Esophagus mucosa (tissue), 1 donor: ENCODE measurements at regions not wholly inside any gene's neighbourhood (a gene's known extent, or its start where the extent isn't known, plus 50 kb on each side); places are given as distances from the start of the nearest gene placed in this dataset.
A peak's percentile ranks its signal among the peaks of the same experiment; 100 is the strongest.

Source experiments
- ATAC-seq: fragments of 200-7000 bp; cut with Tn5 transposase; one replicate; pipeline ENCODE4 v1.9.1; 2020
- donor health status: DM: yes; HTN: yes; CAD: no.

DNA sequence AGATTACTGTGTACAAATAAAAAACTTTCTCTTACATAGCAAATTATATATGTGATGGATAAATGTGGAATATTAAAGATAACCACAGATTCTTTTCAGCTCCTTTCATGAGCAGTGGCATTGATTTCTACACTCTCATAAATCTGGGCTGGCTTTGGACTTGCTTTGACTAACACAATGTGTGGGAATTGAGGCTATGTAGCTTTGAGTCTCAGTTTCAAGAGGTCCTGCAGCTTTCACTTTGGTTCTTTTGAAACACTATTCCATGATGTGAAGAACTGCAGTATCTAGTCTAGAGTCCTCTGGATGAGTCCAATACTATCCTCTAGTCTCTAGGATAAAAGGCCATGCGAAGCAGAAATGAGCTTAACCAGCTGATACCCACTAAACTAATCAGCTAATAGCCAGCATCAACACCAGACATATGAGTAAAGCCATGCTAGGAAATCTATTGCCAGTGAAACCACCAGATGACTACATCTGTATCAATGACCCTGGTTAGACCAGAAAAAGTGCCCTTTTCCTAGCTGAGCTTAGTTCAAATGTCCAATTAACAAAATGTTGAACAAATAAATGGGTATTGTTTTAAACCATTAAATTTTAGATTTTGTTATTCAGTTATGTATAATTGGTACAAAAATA is 274.9 kb upstream of the ZPLD1 start:
- ATAC-seq: no peak

DNA sequence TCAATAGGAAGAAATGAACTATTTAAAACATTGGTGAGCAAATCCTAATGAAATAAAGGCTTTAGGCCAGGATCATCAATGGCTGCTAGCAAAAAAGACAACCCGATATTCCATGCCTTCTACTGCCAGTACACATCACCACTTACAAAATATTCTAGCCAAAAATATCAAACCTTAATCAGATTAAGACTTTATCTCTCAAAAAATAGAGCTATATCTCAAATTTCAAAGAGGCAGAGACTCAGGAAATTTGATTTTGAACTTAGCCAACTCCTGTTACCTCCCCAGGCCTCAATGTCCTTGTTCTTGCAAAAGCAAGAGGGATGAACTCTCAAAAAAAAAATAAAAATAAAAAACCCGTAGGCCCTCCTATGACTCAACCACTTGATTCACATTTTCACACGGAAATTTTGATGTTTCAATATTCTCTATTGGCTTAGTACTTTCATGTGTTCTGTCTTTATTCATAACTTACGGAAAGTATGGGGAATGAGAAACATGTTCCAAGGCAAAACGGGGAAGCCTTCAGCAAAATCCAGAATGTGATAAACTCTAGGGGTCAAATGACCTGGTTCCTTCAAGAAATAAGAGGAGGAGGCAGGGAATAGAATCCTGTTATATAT is 273.3 kb upstream of the ZPLD1 start:
- ATAC-seq: no peak

DNA sequence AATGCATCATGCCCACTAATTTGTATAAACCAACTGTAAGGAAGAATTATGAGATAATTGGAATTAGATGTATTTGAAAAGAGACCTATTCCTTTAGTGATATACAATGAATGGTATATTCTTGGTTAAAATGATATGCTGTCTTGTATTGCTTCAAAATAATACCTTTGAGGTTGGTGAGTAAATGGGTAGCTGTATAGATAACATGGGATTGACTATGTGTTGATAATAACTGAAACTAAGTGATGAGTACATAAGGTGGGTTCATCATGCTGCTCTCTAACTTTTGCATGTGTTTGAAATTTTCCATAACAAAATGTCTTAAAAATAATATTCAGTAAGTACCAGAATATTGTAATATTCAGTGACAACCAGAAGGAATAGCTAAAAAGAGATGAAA is 272.6 kb upstream of the ZPLD1 start:
- ATAC-seq: no peak

DNA sequence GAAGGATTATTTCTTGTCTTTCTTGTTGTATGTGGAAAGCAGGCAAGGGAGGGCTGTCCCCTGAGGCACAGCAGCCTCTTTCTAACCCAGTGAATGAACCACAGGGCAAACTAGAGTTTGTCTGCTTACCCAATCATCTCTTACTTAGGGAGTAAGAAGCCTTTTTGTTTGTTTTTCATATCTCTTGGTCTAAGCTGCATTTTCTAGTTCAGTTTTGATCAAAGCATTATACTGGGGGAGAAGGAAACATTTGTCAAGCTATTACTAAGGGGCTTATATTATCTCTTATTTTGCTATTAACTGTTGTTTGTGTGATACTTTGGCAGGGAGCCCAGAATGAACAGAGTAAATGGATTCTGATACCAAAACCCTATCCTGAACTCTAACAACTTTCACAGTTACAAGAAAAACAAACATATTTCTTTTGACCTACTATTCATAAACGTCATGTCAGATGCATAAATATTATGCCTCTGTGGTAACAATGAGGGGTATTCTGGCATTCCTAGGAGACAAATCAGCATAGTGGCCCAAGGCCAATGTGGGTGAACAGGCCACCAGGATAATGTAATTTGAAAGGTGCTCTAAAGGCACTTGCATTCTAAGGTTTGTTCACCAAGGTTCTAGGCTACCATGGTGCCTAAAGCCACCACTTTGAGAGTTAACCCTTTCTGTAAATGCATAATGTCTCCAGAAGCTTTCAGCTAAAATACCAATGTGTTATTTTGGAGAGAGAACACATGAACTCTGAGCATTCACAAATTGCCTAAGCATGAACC is 271.6 kb upstream of the ZPLD1 start:
- peak; percentile 64 for ATAC-seq

DNA sequence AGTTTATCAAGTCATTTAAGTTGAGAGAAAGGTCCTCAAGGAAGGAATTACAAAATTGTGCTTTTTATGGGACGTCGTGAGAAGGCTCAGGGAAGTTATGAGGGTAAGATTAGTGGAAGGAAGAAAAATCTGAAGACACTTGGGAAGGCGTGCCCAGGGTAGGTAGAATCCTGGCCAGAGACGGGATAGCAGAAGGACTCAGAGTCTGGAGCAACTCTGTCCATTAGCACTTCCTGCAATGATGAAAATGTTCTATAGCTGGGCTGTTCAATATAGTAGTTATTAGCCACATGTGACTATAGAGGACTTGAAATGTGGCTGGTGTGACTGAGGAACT is 271.0 kb upstream of the ZPLD1 start:
- ATAC-seq: peak; percentile 26

DNA sequence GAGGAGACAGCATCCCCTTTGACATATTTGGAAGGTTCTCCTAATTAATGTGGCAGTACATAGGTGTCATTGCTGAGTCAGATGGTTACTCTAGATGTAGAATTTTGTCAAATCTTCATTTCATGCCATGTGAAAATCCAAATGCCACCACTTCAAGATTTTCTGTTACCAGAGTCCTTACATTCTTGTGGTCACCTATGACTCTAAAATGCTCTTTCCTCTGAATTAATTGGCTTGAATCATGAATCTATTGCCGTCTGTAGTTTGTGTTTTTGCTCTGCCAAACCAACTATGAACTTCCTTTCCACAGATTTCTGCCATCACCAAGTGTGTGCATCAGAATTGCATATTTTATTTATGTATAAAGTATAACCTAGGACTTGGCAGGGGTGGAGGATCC is 269.4 kb upstream of the ZPLD1 start:
- no peak for ATAC-seq

DNA sequence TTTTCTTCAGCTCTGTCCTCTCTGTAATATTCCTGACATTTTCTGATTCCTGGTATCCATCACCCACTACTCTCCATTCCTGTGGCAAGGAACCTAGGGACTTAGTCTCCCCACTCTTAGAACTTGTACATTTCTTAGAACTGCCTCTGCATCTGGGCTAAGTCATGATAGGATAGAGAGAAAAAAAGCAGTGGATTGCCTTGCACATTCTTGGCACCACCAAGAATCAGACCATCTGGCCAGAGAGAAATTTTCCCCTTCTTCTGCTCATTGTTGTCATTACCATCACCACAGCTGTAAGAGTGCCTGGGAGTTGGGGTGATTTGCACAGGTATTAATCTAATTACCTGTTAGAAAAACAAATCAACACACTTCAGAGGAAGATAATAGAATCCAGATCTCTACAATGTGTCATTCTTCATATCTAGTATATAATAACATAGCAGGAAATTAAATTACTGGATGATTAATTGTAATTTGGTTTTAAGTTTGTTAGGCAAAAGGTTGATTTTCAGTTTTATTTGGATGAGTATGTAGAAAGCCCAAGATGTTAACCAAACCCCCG is 264.8 kb upstream of the ZPLD1 start:
- no peak for ATAC-seq

DNA sequence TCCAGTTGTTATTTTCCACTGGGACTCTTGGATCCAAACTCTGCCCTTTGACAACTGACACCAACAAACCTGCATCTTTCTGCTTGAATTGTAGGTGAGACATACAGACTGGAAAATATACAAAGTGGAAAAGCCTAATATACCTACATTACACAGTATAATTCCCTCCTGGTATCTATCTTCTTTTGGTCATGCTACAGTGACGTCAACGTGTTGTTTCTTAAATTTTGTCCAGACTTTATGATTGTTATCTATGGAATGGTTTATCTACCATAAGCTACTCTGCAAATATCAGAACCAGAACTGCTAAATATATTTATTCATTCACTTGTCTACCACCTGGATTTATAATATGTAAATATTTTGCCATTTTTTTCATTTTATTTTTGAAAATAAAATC is 264.3 kb upstream of the ZPLD1 start:
- ATAC-seq: no peak

DNA sequence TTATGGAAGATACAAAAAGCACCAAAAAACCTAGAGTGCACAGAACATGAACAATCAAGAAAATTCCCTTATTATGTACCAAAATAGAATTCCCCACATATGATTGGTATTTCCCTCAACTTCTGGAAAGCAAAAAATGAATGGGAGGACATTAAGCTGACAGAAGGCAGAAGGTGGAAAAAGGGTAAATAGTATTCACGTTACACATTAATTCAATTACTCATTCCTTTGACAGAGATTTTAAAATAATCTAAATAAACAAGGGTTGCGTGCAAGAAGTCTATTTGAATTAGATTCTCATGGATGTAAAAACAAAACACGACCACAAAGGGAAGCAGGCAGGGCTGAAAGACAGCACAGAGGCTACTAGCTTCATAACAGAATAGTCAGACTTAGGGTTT is 260.5 kb upstream of the ZPLD1 start:
- no peak for ATAC-seq

DNA sequence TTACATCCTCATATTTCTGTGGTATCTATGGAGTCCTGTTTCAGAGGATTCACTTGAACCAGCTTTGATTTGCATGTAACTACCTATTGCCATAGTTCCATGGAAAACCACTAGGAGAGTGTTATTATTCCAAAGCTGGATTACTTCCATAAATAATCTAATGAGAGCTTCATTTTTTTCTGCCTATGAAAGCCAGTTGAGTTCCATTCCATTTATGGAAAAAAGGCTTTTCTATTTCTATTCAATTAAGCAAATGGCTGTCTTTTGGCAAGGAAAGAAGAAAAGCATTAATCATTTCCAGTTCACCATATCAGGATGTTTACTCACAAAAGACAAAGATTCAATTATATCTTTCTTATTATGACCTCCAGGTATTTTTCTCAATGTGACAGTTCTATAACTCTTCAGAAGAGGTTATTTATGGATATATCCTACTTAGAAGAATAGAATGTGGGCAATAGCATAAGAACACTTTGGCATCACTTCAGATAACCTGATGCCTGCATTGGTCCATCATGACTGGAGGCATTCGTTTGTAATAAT is 259.9 kb upstream of the ZPLD1 start:
- no peak for ATAC-seq

DNA sequence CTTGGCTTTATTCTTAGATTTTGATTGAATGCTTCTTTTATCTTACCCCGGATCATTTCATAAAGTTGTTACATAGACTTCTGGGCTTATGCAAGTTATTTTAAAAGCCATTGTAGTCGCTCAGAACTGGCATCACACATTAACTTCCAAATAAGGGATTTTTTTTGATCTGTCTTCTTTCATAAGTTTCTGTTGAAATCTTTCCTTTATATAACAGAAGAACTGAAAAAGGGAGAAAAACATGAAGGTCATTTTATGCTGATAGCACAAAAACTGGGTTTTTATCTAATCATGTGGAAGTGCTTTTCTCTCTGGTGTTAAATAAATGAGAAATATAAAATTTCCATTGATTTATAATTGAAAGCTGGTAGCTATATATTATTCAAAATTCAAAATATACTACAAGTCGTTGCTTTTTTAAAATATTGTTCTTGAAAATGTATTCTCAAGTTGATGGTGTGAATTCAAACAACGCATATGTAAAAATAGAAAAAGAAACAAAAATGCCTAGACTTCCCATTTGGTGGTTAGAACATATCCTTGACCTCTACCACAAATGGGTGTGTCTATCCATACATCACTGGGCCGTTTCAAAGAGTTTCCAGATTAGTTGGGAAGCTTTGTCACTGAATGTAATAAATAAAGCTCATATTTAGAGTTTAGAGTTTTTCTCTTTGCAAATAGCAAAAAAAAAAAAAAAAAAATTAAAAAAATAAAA is 258.3 kb upstream of the ZPLD1 start:
- ATAC-seq: no peak

DNA sequence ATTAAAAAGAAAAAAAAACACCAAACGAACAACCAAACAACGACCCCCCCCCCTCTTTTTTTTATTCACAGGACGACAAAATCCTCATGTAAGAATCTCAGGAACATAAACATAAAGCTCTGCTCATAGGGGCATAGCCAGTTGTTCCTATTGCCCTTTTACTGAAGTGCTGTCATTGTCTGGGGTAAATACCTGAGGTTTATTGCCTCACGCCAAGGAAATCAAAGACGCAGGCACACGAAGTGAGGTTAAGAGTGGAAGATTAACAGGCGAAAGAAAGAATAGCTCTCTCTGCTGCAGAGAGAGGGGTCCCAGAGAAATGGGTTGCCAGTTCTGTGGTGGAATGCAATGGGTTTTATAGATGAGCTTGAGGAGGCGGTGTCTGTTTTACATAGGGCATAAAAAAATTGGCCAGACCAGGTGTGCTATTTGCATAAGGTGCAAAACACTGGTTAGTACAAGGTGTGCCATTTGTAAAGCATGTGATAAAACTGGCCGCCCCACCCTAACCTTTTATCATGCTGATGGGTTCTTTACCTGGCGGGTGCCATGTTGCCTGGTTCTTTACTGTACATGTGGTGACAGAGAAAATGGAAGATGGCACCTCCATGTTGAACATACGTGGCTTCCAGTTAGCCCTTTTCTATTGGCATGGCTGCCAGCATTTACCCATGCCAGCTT is 257.6 kb upstream of the ZPLD1 start:
- ATAC-seq: no peak

DNA sequence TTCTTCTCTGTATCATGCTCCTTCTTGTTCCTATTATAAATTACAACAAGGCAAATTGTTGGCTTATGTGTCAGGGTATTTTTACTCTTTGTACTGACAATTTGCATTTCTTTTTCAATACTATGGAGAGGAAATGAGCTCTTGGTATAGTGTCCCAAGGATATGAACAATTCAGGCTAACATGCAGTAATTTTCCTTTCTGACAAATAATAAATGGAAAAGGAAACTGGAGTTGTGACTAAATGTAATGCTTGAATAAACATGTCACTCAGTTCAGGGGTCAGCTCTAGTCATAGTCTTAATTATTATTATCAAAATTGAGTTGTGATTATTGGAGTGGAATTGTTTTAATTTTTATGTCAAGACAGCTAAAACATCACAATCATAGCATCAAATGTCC is 256.0 kb upstream of the ZPLD1 start:
- no peak for ATAC-seq

DNA sequence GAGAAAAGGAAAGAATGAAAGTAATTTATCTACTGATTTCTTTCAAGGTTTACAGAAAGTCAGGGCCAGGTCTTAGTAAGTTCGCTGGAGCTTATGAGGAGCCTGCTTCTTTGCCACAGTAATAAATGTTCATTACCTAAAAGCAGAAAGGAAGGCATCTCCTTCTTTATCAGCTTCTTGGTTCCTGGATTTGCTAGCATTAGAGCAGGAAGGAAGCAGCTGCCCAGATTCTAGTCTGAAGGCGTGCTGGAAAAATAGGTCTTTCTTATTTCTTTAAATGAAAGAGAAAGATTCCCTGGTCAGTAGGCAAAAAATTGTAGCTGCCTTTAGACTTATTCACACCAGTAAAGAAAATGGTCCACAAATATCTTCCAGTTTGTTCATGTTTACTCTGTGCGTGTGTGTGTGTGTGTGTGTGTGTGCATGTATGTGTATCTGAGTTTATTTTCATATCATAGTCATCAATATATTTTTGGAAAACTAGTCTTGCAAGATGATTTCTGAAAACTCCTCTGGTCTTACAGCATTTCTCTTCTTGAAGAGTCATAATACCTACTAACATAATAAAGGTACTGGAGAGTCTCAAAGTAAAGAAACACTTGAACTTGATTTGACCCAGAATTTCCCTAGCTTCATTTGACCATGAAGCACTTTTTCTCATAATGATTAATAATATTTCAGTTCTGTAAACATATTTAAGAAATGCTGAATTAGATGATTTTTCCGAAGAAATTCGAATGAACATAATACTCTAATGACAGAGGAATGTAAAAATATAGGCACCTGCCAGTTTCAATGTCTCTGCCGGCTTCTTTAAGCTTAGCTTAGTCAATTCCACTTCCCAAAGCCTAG is 255.3 kb upstream of the ZPLD1 start:
- ATAC-seq: no peak

DNA sequence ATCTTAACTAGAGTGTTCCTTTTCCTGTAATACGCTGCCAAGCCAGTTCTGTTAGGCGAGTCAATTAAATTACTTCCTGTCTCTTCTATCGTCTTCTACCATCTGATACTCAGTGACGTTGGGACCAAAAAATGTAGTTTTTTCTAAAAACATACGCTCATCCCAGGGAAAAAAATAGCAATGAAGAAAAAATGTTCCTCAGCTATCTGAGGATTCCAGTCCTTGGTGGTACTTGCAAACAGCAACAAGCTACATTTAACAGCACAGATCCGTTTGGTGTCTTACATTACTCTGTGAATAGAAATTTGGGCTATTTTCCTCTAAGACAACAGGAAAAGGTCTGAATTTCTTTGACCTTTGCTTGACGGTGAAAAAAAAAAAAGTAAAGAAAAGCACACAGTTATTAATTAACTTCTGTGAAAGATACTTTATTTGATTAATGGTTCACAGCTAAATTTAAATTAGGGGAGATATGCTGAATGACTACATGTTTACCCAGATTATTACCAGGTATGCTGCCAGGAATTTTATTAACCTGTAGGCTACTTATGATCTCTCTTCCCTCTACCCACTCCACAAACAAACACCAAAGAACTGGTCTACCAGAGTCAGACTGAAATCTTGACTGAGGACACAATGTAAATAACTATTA is 254.4 kb upstream of the ZPLD1 start:
- ATAC-seq: peak; percentile 46

DNA sequence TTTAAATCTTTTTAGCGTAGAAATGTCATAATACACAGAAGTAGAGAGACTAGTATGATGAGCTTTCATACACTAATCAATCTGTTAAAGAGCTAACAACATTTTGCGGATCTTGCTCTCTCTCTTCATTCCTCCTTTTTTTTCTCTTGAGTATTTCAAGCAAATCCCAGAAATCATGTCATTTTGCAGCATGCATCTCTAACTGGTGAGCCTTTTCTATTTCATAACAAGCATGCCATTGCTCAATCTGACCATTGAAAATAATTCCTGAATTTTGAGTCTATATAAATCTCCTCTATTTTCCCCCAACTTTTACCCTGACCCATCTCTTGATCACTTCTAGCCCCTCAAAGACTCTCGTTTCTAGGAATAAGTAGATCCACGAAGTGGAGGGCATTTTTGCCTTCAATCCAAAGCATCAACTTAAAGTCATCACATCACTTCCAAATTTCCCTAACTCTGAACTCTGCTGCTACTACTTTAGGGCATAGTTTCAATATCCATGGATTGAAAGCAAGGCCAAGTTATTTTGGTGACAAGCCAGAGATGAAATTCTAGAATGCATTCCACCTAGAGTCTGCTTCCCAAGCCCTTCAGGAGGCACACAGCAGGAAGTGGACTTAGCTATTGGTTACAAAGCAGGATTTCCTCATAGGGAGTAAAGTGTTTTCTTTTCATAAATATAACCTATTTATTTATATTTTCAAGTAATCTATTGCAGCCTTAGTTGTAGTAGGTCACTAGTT is 253.5 kb upstream of the ZPLD1 start:
- no peak for ATAC-seq

DNA sequence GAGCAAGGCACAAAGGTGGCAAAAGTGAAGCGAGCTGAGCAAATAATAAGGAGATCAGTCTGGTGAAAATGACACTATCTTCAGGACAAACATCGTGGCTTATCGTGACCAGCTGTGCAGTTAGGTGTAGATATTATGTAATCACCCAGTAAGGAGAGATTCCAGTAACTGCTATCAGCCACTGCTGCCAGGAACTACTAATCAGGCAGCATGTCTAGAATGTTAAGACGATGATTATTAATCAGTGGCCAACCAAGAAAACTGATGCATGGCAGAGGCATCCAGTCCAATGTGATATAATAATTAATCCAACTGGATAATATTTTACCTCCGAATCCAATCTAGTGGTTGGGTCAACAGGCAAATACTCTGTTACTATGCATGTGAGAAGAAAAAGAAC is 252.7 kb upstream of the ZPLD1 start:
- ATAC-seq: no peak

DNA sequence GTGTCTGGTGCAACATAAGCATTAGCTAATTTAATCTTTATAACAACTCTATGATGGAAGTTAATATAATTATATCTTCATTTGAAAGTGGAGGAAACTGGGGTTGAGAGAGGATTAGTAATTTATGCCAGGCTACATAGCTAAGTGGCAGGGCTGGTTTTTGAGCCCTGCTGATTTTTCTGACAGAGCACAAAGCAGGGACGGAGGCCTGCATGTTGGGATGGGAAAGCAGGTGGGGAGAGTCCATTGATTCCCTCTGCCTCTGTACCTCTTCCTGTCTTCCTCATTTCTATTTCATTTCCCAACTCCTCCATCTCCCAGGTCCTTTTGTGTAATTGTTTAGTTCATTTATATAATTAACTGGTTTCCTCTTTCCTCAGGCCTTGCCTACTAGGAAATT is 251.6 kb upstream of the ZPLD1 start:
- no peak for ATAC-seq

DNA sequence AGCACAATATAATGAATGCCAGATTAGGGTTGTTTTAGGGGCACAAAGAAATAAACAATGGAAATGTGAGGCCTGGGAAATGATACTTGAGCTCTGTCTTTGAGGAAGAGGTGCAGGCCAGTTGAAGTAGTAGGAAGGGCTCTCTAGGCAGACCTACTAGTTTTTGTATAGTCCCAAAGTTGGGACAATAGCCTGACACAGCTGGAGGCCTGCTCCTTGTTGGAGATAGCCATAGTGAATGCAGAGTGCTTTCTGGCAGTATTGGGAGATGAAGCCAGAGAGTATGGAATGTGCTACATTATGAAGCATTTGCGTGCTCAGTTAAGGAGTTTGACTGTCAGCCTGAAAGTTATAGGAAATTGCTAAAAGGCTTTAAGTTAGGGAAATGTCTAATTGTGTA is 251.2 kb upstream of the ZPLD1 start:
- no peak for ATAC-seq

DNA sequence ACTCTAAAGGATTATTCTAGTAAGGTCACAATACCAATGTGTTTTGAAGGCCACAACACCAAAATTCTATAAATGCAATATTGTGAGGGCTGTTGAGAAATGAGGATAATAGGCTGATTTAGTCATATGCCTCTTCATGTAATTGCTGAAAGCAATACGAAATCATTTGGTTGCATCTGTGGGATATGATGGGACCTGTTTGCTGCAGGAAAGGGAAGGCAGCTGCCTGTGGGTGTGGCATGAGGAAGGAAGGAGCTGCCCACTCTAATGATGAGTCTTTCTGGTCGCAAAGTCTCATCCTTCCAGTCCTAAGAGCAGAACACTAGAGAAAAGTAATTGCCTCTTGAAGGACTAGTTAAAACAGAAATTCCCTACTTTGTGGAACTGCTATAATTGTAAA is 245.3 kb upstream of the ZPLD1 start:
- peak; percentile 73 for ATAC-seq
